WERI-Rb-1 (cell line): ENCODE measurements at regions not wholly inside any gene's neighbourhood (a gene's known extent, or its start where the extent isn't known, plus 50 kb on each side); places are given as distances from the start of the nearest gene placed in this dataset.
"Not testable (repeated sequence)": the region's sequence is repeated elsewhere in the genome, so short reads cannot be mapped to it uniquely, and the experiment has no call there.

ENCODE experiments used
- DNase-seq: peaks from one replicate; pipeline ENCODE4 v3.0.0-alpha.2; 2020
- H3K27ac ChIP-seq: fragments of 250-450 bp; sonication (Bioruptor Pico); 2 replicates; pipeline ENCODE4 v1.5.1; 2020; ENCODE audit warnings: mild to moderate bottlenecking, moderate library complexity
- H3K27me3 ChIP-seq: fragments of 250-450 bp; sonication (Bioruptor Pico); 2 replicates; pipeline ENCODE4 v1.5.1; 2021; ENCODE audit warnings: mild to moderate bottlenecking, low read depth, moderate library complexity; ENCODE audit not compliant: insufficient read depth, severe bottlenecking
- H3K36me3 ChIP-seq: fragments of 250-450 bp; sonication (Bioruptor Pico); 2 replicates; pipeline ENCODE4 v1.5.1; 2020; ENCODE audit warnings: mild to moderate bottlenecking, moderate library complexity
- H3K4me3 ChIP-seq: 2 replicates; pipeline ENCODE4 v1.5.1; 2011; ENCODE audit warnings: low read depth, mild to moderate bottlenecking, control low read depth, low read length
- H3K9me3 ChIP-seq: fragments of 250-450 bp; sonication (Bioruptor Pico); 2 replicates; pipeline ENCODE4 v1.5.1; 2021; ENCODE audit warnings: mild to moderate bottlenecking, moderate library complexity; ENCODE audit not compliant: severe bottlenecking
- CTCF ChIP-seq: IDR thresholded peaks from 2 replicates; pipeline ENCODE4 v1.5.1; 2011; ENCODE audit warnings: low read depth, mild to moderate bottlenecking, control low read depth, inconsistent platforms, low read length

GRCh38 chr3:71986606-71987005 lies 201.7 kb upstream of the PROK2 start:
- TF ChIP-seq CTCF = no peak
- Histone ChIP-seq H3K4me3 (no peak overlapping the region), H3K27ac (no peak overlapping the region), H3K27me3 (no peaks in the 10 kb centered on the region), H3K36me3 (no peaks in the 10 kb centered on the region), H3K9me3 (no peaks in the 10 kb centered on the region)
- DNase-seq = no peak

GRCh38 chr3:71984843-71985613 lies 200.1 kb upstream of the PROK2 start:
- Histone ChIP-seq H3K27ac (no peak overlapping the region), H3K27me3 (no peaks in the 10 kb centered on the region), H3K36me3 (no peaks in the 10 kb centered on the region), H3K4me3 (no peak overlapping the region), H3K9me3 (no peaks in the 10 kb centered on the region)
- no peak for TF ChIP-seq CTCF
- no peak for DNase-seq

- Histone ChIP-seq H3K27me3 (no peaks in the 10 kb centered on the region), H3K4me3 (no peak overlapping the region), H3K9me3 (no peaks in the 10 kb centered on the region), H3K36me3 (no peaks in the 10 kb centered on the region), H3K27ac (no peak overlapping the region)
- DNase-seq = no peak
- TF ChIP-seq CTCF = no peak
Observed at GRCh38 chr3:71983694-71984093, 198.7 kb upstream of the PROK2 start.

GRCh38 chr3:71982506-71983258 lies 197.7 kb upstream of the PROK2 start:
- not testable (repeated sequence) for H3K9me3 ChIP-seq, H3K4me3 ChIP-seq, H3K36me3 ChIP-seq, DNase-seq, H3K27me3 ChIP-seq, H3K27ac ChIP-seq

GRCh38 chr3:71979175-71979574 lies 194.2 kb upstream of the PROK2 start:
- Histone ChIP-seq H3K9me3 (peaks cover 11% of the 10 kb centered on the region), H3K27ac (no peak overlapping the region; the same call in 1 of the 2 replicates), H3K27me3 (no peaks in the 10 kb centered on the region), H3K36me3 (no peaks in the 10 kb centered on the region), H3K4me3 (no peak overlapping the region)
- no peak for DNase-seq
- TF ChIP-seq CTCF = no peak

- H3K27me3 ChIP-seq = no peaks in the 10 kb centered on the region
- DNase-seq = no peak
- TF ChIP-seq CTCF = no peak
- H3K36me3 ChIP-seq = no peaks in the 10 kb centered on the region
- no peak overlapping the region for H3K4me3 ChIP-seq
- peaks cover 11% of the 10 kb centered on the region for H3K9me3 ChIP-seq
- no peak overlapping the region for H3K27ac ChIP-seq
Observed at GRCh38 chr3:71978150-71978721, 193.3 kb upstream of the PROK2 start.
